Neuronal stem cell (in vitro differentiated cells): ENCODE measurements at regions not wholly inside any gene's neighbourhood (a gene's known extent, or its start where the extent isn't known, plus 50 kb on each side); places are given as distances from the start of the nearest gene placed in this dataset.

ENCODE experiments used
- DNase-seq: peaks from one replicate; pipeline ENCODE4 v3.0.0-alpha.2; 2013; ENCODE audit warnings: low spot score
- H2AFZ ChIP-seq: one replicate; pipeline ENCODE4 v1.6.1; 2013; ENCODE audit warnings: mild to moderate bottlenecking, low read length, inconsistent platforms
- H2AK5ac ChIP-seq: 2 replicates; pipeline ENCODE4 v1.6.1; 2013; ENCODE audit warnings: low read depth, mild to moderate bottlenecking, inconsistent platforms, low read length, moderate library complexity, mixed read lengths
- H2BK120ac ChIP-seq: 2 replicates; pipeline ENCODE4 v1.6.1; 2013; ENCODE audit warnings: low read depth, mild to moderate bottlenecking, inconsistent platforms, low read length, moderate library complexity, mixed read lengths
- H2BK12ac ChIP-seq: one replicate; pipeline ENCODE4 v1.6.1; 2013; ENCODE audit warnings: low read length, inconsistent platforms
- H2BK15ac ChIP-seq: 2 replicates; pipeline ENCODE4 v1.6.1; 2013; ENCODE audit warnings: mild to moderate bottlenecking, low read length, inconsistent platforms, mixed read lengths
- H2BK5ac ChIP-seq: one replicate; pipeline ENCODE4 v1.6.1; 2013; ENCODE audit warnings: inconsistent platforms, mild to moderate bottlenecking, low read length, moderate library complexity
- H3K14ac ChIP-seq: one replicate; pipeline ENCODE4 v1.6.1; 2013; ENCODE audit warnings: low read length, inconsistent platforms
- H3K18ac ChIP-seq: 2 replicates; pipeline ENCODE4 v1.6.1; 2013; ENCODE audit warnings: low read length, inconsistent platforms
- H3K23ac ChIP-seq: 2 replicates; pipeline ENCODE4 v1.6.1; 2013; ENCODE audit warnings: low read depth, mild to moderate bottlenecking, mixed read lengths, low read length, inconsistent platforms; ENCODE audit not compliant: poor library complexity
- H3K27ac ChIP-seq: replicated peaks from 3 replicates; pipeline ENCODE4 v1.5.1; 2013; ENCODE audit warnings: low read length, inconsistent platforms
- H3K27me3 ChIP-seq, 3 experiments: 2 replicates each; pipeline ENCODE4 v1.6.1; 2013; ENCODE audit warnings: low read length in 3 of 3, mild to moderate bottlenecking in 2 of 3, inconsistent platforms in 1 of 3, low read depth in 1 of 3, mixed read lengths in 1 of 3, moderate library complexity in 1 of 3; ENCODE audit not compliant: control insufficient read depth in 3 of 3, insufficient read depth in 3 of 3
- H3K36me3 ChIP-seq, 2 donors: replicated peaks in 1 of 2; 2 replicates each; pipeline ENCODE4 v1.6.1; 2013; ENCODE audit warnings: low read length in 2 of 2; ENCODE audit not compliant: control insufficient read depth in 2 of 2, insufficient read depth in 2 of 2
- H3K4ac ChIP-seq: 2 replicates; pipeline ENCODE4 v1.6.1; 2013; ENCODE audit warnings: inconsistent platforms, mild to moderate bottlenecking, low read length, moderate library complexity
- H3K4me1 ChIP-seq, 2 donors: 1 replicate in 1 of 2; 2 replicates in 1 of 2; pipeline ENCODE4 v1.6.1; 2013; ENCODE audit warnings: low read length in 2 of 2, low read depth in 1 of 2; ENCODE audit not compliant: control insufficient read depth in 2 of 2, insufficient read depth in 1 of 2
- H3K4me2 ChIP-seq: one replicate; pipeline ENCODE4 v1.6.1; 2013; ENCODE audit warnings: mild to moderate bottlenecking, low read length, inconsistent platforms; ENCODE audit not compliant: insufficient read depth, poor library complexity, severe bottlenecking
- H3K4me3 ChIP-seq, 2 donors: 2 replicates each; pipeline ENCODE4 v1.5.1; 2013; ENCODE audit warnings: low read length in 2 of 2, mild to moderate bottlenecking in 2 of 2, inconsistent platforms in 1 of 2, moderate library complexity in 1 of 2
- H3K79me1 ChIP-seq: one replicate; pipeline ENCODE4 v1.6.1; 2013; ENCODE audit warnings: low read depth, mild to moderate bottlenecking, inconsistent platforms, low read length, moderate library complexity
- H3K9ac ChIP-seq: one replicate; pipeline ENCODE4 v1.6.1; 2013; ENCODE audit warnings: mild to moderate bottlenecking, low read depth, low read length, inconsistent platforms; ENCODE audit not compliant: poor library complexity
- H3K9me3 ChIP-seq, 2 donors: replicated peaks in 1 of 2; 2 replicates each; pipeline versions ENCODE3 to v1.6.1; 2013; ENCODE audit warnings: low read length in 2 of 2, mild to moderate bottlenecking in 2 of 2, inconsistent platforms in 1 of 2, low read depth in 1 of 2, mixed read lengths in 1 of 2, moderate library complexity in 1 of 2; ENCODE audit not compliant: control insufficient read depth in 2 of 2, insufficient read depth in 1 of 2
- H4K8ac ChIP-seq: one replicate; pipeline ENCODE4 v1.6.1; 2013; ENCODE audit warnings: low read depth, mild to moderate bottlenecking, inconsistent platforms, low read length, moderate library complexity
- H4K91ac ChIP-seq: one replicate; pipeline ENCODE4 v1.6.1; 2013; ENCODE audit warnings: low read length, low read depth, mild to moderate bottlenecking, inconsistent platforms; ENCODE audit not compliant: poor library complexity
- WGBS, 2 donors: extraction: QIAGEN DNeasy Blood & Tissue Kit; methylation state at CpG; one replicate each; pipeline ENCODE4 v1.1.7; 2013; ENCODE audit warnings: missing lambda C conversion rate in 2 of 2, mixed read lengths in 1 of 2; ENCODE audit not compliant: insufficient read length in 2 of 2, insufficient replicate concordance in 1 of 2; ENCODE audit errors: extremely low coverage in 2 of 2; 5-methylcytosine and 5-hydroxymethylcytosine counted together

GRCh38 chr13:50378509-50379044, 363.3 kb downstream of the KCNRG start:
- Histone ChIP-seq H2BK5ac (no peak overlapping the region), H3K14ac (no peak overlapping the region), H3K4ac (no peak overlapping the region), H3K36me3 (no peaks in the 10 kb centered on the region), H3K79me1 (no peaks in the 10 kb centered on the region), H3K18ac (no peak overlapping the region), H4K8ac (no peak overlapping the region), H2BK12ac (no peak overlapping the region), H3K9ac (no peak overlapping the region), H2BK120ac (no peak overlapping the region), H2AFZ (no peak overlapping the region), H2AK5ac (no peak overlapping the region), H3K27ac (no peak overlapping the region), H3K23ac (no peak overlapping the region), H3K4me3 (no peak overlapping the region), H4K91ac (no peak overlapping the region), H3K9me3 (peaks cover 5 to 14% of the 10 kb centered on the region in 2 donors), H3K4me2 (no peak overlapping the region), H2BK15ac (no peak overlapping the region), H3K4me1 (peaks cover 6 to 8% of the 10 kb centered on the region in 2 donors), H3K27me3 (no peaks in the 10 kb centered on the region)
- no CpG with 5 or more reads among the region's 5 CpGs for WGBS, 2 donors
- no peak for DNase-seq

GRCh38 chr13:50379584-50379983, 364.3 kb downstream of the KCNRG start:
- Histone ChIP-seq H2AFZ (no peak overlapping the region), H2BK5ac (no peak overlapping the region), H2BK120ac (no peak overlapping the region), H3K4ac (no peak overlapping the region), H3K9me3 (peaks cover 5 to 14% of the 10 kb centered on the region in 2 donors), H3K23ac (no peak overlapping the region), H2AK5ac (no peak overlapping the region), H3K4me2 (no peak overlapping the region), H3K14ac (no peak overlapping the region), H3K4me3 (no peak overlapping the region), H3K18ac (no peak overlapping the region), H3K36me3 (no peaks in the 10 kb centered on the region), H3K27ac (no peak overlapping the region), H4K91ac (no peak overlapping the region), H3K9ac (no peak overlapping the region), H3K79me1 (no peaks in the 10 kb centered on the region), H2BK15ac (no peak overlapping the region), H4K8ac (no peak overlapping the region), H3K27me3 (no peaks in the 10 kb centered on the region), H3K4me1 (peaks cover 6 to 8% of the 10 kb centered on the region in 2 donors), H2BK12ac (no peak overlapping the region)
- DNase-seq = no peak
- no CpG with 5 or more reads among the region's 3 CpGs for WGBS, 2 donors

GRCh38 chr13:50380905-50381304, 365.7 kb downstream of the KCNRG start:
- H3K4me3 ChIP-seq = no peak overlapping the region
- no peak overlapping the region for H4K8ac ChIP-seq
- H2BK120ac ChIP-seq = no peak overlapping the region
- no peaks in the 10 kb centered on the region for H3K79me1 ChIP-seq
- H2AK5ac ChIP-seq = no peak overlapping the region
- H4K91ac ChIP-seq = no peak overlapping the region
- no peak overlapping the region for H3K4ac ChIP-seq
- no peak overlapping the region for H3K4me2 ChIP-seq
- no peak overlapping the region for H3K27ac ChIP-seq
- no peak overlapping the region for H3K18ac ChIP-seq
- H3K14ac ChIP-seq = no peak overlapping the region
- DNase-seq = no peak
- H3K4me1 ChIP-seq = peaks cover 6 to 9% of the 10 kb centered on the region in 2 donors
- H2BK15ac ChIP-seq = no peak overlapping the region
- no peaks in the 10 kb centered on the region for H3K27me3 ChIP-seq
- no peak overlapping the region for H2BK5ac ChIP-seq
- no peak overlapping the region for H3K9ac ChIP-seq
- no peaks in the 10 kb centered on the region for H3K36me3 ChIP-seq
- H3K9me3 ChIP-seq = peaks cover 5 to 14% of the 10 kb centered on the region in 2 donors
- no peak overlapping the region for H2AFZ ChIP-seq
- no peak overlapping the region for H2BK12ac ChIP-seq
- H3K23ac ChIP-seq = no peak overlapping the region

- no peak for DNase-seq
- Histone ChIP-seq H2AFZ (no peak overlapping the region), H3K4me1 (peaks cover 9% of the 10 kb centered on the region in 2 donors), H3K4ac (no peak overlapping the region), H3K9ac (no peak overlapping the region), H2AK5ac (no peak overlapping the region), H3K18ac (no peak overlapping the region), H3K4me2 (no peak overlapping the region), H3K9me3 (peaks cover 5 to 14% of the 10 kb centered on the region in 2 donors), H3K36me3 (no peaks in the 10 kb centered on the region), H3K4me3 (no peak overlapping the region), H3K79me1 (no peaks in the 10 kb centered on the region), H2BK5ac (no peak overlapping the region), H3K23ac (no peak overlapping the region), H2BK12ac (no peak overlapping the region), H2BK15ac (no peak overlapping the region), H4K8ac (no peak overlapping the region), H4K91ac (no peak overlapping the region), H2BK120ac (no peak overlapping the region), H3K27ac (no peak overlapping the region), H3K27me3 (no peaks in the 10 kb centered on the region), H3K14ac (no peak overlapping the region)
- no CpG with 5 or more reads among the region's 1 CpG for WGBS, 2 donors
Observed at GRCh38 chr13:50382511-50382910, 367.3 kb downstream of the KCNRG start.
